Muscle of leg (tissue), 3 donors: ENCODE measurements at regions not wholly inside any gene's neighbourhood (a gene's known extent, or its start where the extent isn't known, plus 50 kb on each side); places are given as distances from the start of the nearest gene placed in this dataset.

Experiments used
- DNase-seq: peaks from one replicate; pipeline ENCODE4 v3.0.0; 2013
- H3K27ac ChIP-seq: one replicate; pipeline ENCODE4 v1.5.1; 2013; ENCODE audit warnings: mild to moderate bottlenecking, low read length, control low read depth
- H3K27me3 ChIP-seq: one replicate; pipeline ENCODE4 v1.6.1; 2013; ENCODE audit warnings: low read length; ENCODE audit not compliant: control insufficient read depth, insufficient read depth
- H3K36me3 ChIP-seq: one replicate; pipeline ENCODE4 v1.6.1; 2013; ENCODE audit warnings: low read length; ENCODE audit not compliant: control insufficient read depth, insufficient read depth
- H3K4me1 ChIP-seq: one replicate; pipeline ENCODE4 v1.6.1; 2013; ENCODE audit warnings: low read length; ENCODE audit not compliant: control insufficient read depth, insufficient read depth
- H3K4me3 ChIP-seq: one replicate; pipeline ENCODE4 v1.5.1; 2013; ENCODE audit warnings: low read length, control low read depth
- H3K9me3 ChIP-seq: replicated peaks from 2 replicates; pipeline ENCODE4 v1.6.1; 2013; ENCODE audit warnings: low read depth, low read length; ENCODE audit not compliant: control insufficient read depth
- WGBS: methylation state at CpG from one replicate; pipeline ENCODE4 v1.1.5; 2013; ENCODE audit warnings: missing lambda C conversion rate; ENCODE audit not compliant: insufficient coverage; 5-methylcytosine and 5-hydroxymethylcytosine counted together

DNA sequence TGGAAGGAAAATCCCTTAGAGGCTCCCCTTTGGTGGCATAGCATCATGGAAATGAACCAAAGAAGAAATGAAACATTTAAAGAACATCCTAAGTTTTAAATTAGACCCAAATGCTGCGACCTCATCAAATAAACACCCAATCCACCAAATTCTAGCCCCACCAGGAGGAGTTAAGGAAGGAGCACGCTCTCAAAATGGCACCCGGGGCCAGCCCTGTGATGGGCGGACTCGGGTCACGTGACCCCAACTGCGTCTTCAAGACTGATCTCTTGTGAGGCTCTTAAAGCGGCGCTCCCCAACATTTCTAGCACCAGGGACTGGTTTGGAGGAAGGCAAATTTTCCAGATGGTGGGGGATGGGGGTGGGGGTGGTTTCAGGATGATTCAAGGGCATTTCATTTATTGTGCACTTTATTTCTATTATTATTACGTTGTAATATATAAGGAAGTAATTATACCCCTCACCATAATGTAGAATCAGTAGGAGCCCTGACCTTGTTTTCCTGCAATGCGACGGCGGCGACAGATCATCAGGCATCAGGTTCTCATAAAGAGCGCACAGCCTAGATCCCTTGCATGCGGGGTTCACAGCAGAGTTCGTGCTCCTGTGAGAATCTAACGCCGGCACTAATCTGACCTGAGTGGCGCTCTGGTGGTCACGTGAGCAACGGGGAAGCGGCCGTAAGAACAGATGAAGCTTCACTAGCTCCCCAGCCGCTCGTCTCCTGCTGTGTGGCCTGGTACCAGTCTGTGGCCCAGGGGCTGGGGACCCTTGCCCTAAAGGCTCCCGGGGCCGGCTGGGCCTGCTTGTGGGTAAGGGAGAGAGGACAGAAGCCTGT lies 55.3 kb upstream of the SLC22A11 start:
- 40% methylated on average over 17 of the region's 28 CpGs for WGBS
- no peak overlapping the region for H3K27ac ChIP-seq
- H3K27me3 ChIP-seq: peaks cover 24% of the 10 kb centered on the region
- peaks cover 3% of the 10 kb centered on the region for H3K9me3 ChIP-seq
- no peaks in the 10 kb centered on the region for H3K4me1 ChIP-seq
- no peak overlapping the region for H3K4me3 ChIP-seq
- H3K36me3 ChIP-seq: no peaks in the 10 kb centered on the region
- peak; percentile 57 for DNase-seq

DNA sequence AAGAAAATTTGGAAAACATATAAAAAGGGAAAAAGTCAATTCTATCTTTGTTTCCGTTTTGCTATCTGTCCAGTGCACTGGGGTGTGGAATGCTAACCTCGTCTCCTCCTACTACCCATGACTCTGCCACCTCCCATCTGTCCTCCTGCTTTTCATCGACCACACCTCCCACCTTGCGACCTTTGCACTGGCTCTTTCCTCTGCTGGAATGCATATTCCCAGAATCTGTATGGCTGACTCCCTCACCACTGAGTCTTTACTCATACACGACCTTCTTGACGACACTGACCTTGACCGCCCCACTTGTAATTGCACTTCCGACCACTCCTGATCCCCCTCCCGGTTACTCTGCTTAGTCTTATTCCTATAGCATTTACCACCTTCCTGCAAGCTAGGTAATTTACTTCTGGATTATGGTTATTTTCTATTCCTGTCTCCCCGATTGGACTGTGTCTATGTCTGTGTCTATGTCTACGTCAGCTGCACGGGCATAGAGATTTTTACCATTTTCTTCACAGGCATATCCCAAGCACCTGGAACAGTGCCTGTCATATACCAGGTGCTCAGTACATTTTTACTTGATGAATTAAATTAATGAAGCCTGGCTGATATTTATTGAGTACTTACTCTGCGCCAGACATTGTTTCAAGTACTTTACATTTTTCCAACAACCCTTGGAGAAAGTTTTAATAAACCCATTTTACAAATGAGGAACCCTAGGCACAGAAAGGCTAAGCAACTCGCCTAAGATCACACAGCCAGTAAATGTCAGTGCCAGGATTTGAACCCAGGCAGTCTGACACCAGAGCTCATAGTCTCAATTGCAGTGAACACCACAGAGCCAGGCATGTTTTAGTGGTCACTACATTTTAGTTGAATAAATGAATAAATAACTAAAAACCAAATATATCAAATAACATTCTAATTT lies 54.0 kb upstream of the SLC22A11 start:
- Histone ChIP-seq H3K36me3 (no peaks in the 10 kb centered on the region), H3K9me3 (peaks cover 3% of the 10 kb centered on the region), H3K4me1 (no peaks in the 10 kb centered on the region), H3K4me3 (no peak overlapping the region), H3K27ac (no peak overlapping the region), H3K27me3 (peaks cover 29% of the 10 kb centered on the region)
- no peak for DNase-seq
- 46% methylated on average over 8 of the region's 14 CpGs for WGBS

DNA sequence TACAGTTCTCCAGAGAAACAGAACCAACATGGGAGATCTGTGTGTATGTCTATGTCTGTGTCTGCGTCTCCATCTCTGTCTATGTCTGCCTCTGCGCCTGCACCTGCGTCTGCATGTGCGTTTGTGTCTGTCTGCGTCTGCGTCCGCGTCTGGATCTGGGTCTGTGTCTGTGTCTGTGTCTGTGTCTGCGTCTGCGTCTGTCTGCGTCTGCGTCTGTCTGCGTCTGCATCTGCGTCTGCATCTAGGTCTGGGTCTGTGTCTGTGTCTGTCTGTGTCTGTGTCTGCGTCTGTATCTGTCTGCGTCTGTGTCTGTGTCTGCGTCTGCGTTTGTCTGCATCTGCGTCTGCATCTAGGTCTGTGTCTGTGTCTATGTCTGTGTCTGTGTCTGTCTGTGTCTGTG lies 53.1 kb upstream of the SLC22A11 start:
- H3K9me3 ChIP-seq: peaks cover 3% of the 10 kb centered on the region
- H3K4me1 ChIP-seq: no peaks in the 10 kb centered on the region
- peaks cover 29% of the 10 kb centered on the region for H3K27me3 ChIP-seq
- H3K36me3 ChIP-seq: no peaks in the 10 kb centered on the region
- no peak overlapping the region for H3K27ac ChIP-seq
- 89% methylated on average over 13 of the region's 19 CpGs for whole genome bisulfite sequencing
- H3K4me3 ChIP-seq: no peak overlapping the region
- no peak for DNase-seq

DNA sequence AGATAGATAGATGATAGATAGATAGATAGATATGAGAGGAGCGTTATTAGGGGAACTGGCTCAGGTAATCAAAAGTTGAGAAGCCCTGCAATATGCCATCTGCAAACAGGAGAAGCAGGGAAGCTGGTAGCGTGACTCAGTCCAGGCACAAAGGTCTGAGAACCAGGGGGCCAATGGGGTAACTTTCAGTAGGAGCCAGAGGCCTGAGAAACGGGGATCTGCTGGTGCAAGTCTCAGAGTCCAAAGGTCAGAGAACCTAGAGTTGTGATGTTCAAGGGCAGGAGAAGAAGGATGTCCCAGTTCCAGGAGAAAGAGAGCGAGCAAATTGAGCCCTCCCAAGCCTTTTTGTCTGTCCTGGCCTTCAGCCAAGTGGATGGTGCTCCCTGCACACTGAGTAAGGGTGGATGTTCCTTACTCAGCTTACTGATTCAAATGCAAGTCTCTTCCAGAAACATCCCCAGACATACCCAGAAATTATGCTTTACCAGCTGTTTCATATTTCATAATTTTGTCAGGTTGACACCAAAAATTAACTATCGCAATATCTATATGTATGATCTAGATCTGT lies 52.5 kb upstream of the SLC22A11 start:
- DNase-seq: no peak
- peaks cover 3% of the 10 kb centered on the region for H3K9me3 ChIP-seq
- no peak overlapping the region for H3K4me3 ChIP-seq
- 48% methylated on average over 4 of the region's 5 CpGs for WGBS
- no peak overlapping the region for H3K27ac ChIP-seq
- H3K27me3 ChIP-seq: peaks cover 27% of the 10 kb centered on the region
- H3K4me1 ChIP-seq: no peaks in the 10 kb centered on the region
- no peaks in the 10 kb centered on the region for H3K36me3 ChIP-seq

DNA sequence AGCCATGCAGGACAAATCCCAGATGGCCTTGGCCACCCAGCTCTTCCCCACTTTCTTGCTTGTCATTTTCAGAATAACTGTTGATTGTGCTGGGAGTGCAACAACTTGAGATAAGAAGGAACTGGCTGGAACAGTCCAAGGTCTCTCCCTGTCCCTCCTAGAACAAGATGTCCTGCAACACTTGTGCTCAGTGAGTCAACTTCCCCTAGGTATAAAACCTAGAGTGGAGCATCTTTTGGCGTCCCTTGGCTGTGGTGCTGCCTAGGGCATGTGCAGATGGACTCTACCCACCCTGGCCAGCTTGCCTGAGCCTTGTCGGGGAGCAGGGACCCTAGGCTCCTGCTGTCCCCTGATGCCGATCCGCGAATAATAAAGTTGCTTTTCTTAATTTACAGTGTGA lies 50.7 kb upstream of the SLC22A11 start:
- no peak for DNase-seq
- Histone ChIP-seq H3K4me3 (no peak overlapping the region), H3K27me3 (peaks cover 24% of the 10 kb centered on the region), H3K9me3 (peaks cover 3% of the 10 kb centered on the region), H3K27ac (no peak overlapping the region), H3K36me3 (no peaks in the 10 kb centered on the region), H3K4me1 (no peaks in the 10 kb centered on the region)
- 83% methylated on average over 5 of the region's 5 CpGs for WGBS
